Spinal cord (tissue), 9 donors: ENCODE measurements at regions not wholly inside any gene's neighbourhood (a gene's known extent, or its start where the extent isn't known, plus 50 kb on each side); places are given as distances from the start of the nearest gene placed in this dataset.

Source experiments
- DNase-seq, 6 donors: peaks; one replicate each; pipeline versions ENCODE4 v3.0.0 to v3.0.0-alpha.2; 2013 to 2015; ENCODE audit warnings: low spot score in 6 of 6, low read depth in 4 of 6
- H3K27ac ChIP-seq: one replicate; pipeline ENCODE4 v1.5.1; 2013; ENCODE audit warnings: low read depth, low read length, control low read depth
- H3K27me3 ChIP-seq: one replicate; pipeline ENCODE4 v1.6.1; 2013; ENCODE audit warnings: low read length; ENCODE audit not compliant: control insufficient read depth, insufficient read depth
- H3K36me3 ChIP-seq: one replicate; pipeline ENCODE4 v1.6.1; 2013; ENCODE audit warnings: low read length; ENCODE audit not compliant: control insufficient read depth, insufficient read depth
- H3K4me1 ChIP-seq: one replicate; pipeline ENCODE4 v1.6.1; 2013; ENCODE audit warnings: low read length; ENCODE audit not compliant: control insufficient read depth, insufficient read depth
- H3K4me3 ChIP-seq: one replicate; pipeline ENCODE4 v1.5.1; 2013; ENCODE audit warnings: low read depth, low read length, control low read depth
- H3K9me3 ChIP-seq: one replicate; pipeline ENCODE4 v1.6.1; 2013; ENCODE audit warnings: low read length; ENCODE audit not compliant: control insufficient read depth, insufficient read depth
- WGBS: methylation state at CpG from one replicate; pipeline ENCODE4 v1.1.5; 2013; ENCODE audit warnings: missing lambda C conversion rate; ENCODE audit not compliant: insufficient coverage; 5-methylcytosine and 5-hydroxymethylcytosine counted together
- donor health status: healthy.

- Histone ChIP-seq H3K27ac (no peak overlapping the region), H3K9me3 (no peaks in the 10 kb centered on the region), H3K36me3 (no peaks in the 10 kb centered on the region), H3K4me3 (no peak overlapping the region), H3K27me3 (no peaks in the 10 kb centered on the region), H3K4me1 (peaks cover 19% of the 10 kb centered on the region)
- WGBS = no CpG with 5 or more reads among the region's 3 CpGs
- no peak for DNase-seq
Measured at GRCh38 chr2:24439971-24440340, 51.1 kb upstream of the NCOA1 start.

GRCh38 chr2:24439280-24439970, 51.6 kb upstream of the NCOA1 start:
- no CpG with 5 or more reads among the region's 4 CpGs for WGBS
- no peak overlapping the region for H3K4me3 ChIP-seq
- H3K36me3 ChIP-seq = no peaks in the 10 kb centered on the region
- H3K9me3 ChIP-seq = no peaks in the 10 kb centered on the region
- peaks cover 24% of the 10 kb centered on the region for H3K4me1 ChIP-seq
- no peak for DNase-seq
- no peak overlapping the region for H3K27ac ChIP-seq
- H3K27me3 ChIP-seq = no peaks in the 10 kb centered on the region

- Histone ChIP-seq H3K4me1 (peaks cover 28% of the 10 kb centered on the region), H3K4me3 (no peak overlapping the region), H3K27ac (no peak overlapping the region), H3K27me3 (no peaks in the 10 kb centered on the region), H3K9me3 (no peaks in the 10 kb centered on the region), H3K36me3 (no peaks in the 10 kb centered on the region)
- no peak for DNase-seq
Measured at GRCh38 chr2:24438106-24438505, 52.9 kb upstream of the NCOA1 start.

GRCh38 chr2:24435391-24436316, 55.4 kb upstream of the NCOA1 start:
- H3K27ac ChIP-seq = peak overlapping the region; percentile 83
- DNase-seq = peak in 5 of 6 donors; percentile 70 to 96 (median 78)
- H3K4me3 ChIP-seq = no peak overlapping the region
- H3K36me3 ChIP-seq = no peaks in the 10 kb centered on the region
- H3K4me1 ChIP-seq = peaks cover 28% of the 10 kb centered on the region
- WGBS = 14% methylated on average over 7 of the region's 13 CpGs
- H3K9me3 ChIP-seq = no peaks in the 10 kb centered on the region
- H3K27me3 ChIP-seq = no peaks in the 10 kb centered on the region

GRCh38 chr2:24434541-24434940, 56.5 kb upstream of the NCOA1 start:
- 88% methylated on average over 1 of the region's 1 CpG for WGBS
- no peaks in the 10 kb centered on the region for H3K27me3 ChIP-seq
- no peaks in the 10 kb centered on the region for H3K9me3 ChIP-seq
- H3K4me1 ChIP-seq = peaks cover 28% of the 10 kb centered on the region
- H3K27ac ChIP-seq = peak overlapping the region; percentile 83
- no peak for DNase-seq
- no peak overlapping the region for H3K4me3 ChIP-seq
- no peaks in the 10 kb centered on the region for H3K36me3 ChIP-seq

- Histone ChIP-seq H3K4me3 (no peak overlapping the region), H3K36me3 (no peaks in the 10 kb centered on the region), H3K9me3 (no peaks in the 10 kb centered on the region), H3K27ac (no peak overlapping the region), H3K27me3 (no peaks in the 10 kb centered on the region), H3K4me1 (peaks cover 28% of the 10 kb centered on the region)
- WGBS = 100% methylated on average over 2 of the region's 3 CpGs
- DNase-seq = no peak
Measured at GRCh38 chr2:24432735-24433134, 58.3 kb upstream of the NCOA1 start.

GRCh38 chr2:24432121-24432520, 58.9 kb upstream of the NCOA1 start:
- no CpG with 5 or more reads among the region's 1 CpG for WGBS
- Histone ChIP-seq H3K27me3 (no peaks in the 10 kb centered on the region), H3K4me1 (peaks cover 28% of the 10 kb centered on the region), H3K27ac (no peak overlapping the region), H3K4me3 (no peak overlapping the region), H3K36me3 (no peaks in the 10 kb centered on the region), H3K9me3 (no peaks in the 10 kb centered on the region)
- no peak for DNase-seq

GRCh38 chr2:24429197-24430074, 61.6 kb upstream of the NCOA1 start:
- DNase-seq = peak in 1 of 6 donors; percentile 24
- no peaks in the 10 kb centered on the region for H3K27me3 ChIP-seq
- no peak overlapping the region for H3K27ac ChIP-seq
- no peaks in the 10 kb centered on the region for H3K9me3 ChIP-seq
- H3K4me3 ChIP-seq = no peak overlapping the region
- H3K36me3 ChIP-seq = no peaks in the 10 kb centered on the region
- H3K4me1 ChIP-seq = peaks cover 4% of the 10 kb centered on the region
- WGBS = 74% methylated on average over 9 of the region's 14 CpGs

- Histone ChIP-seq H3K4me1 (no peaks in the 10 kb centered on the region), H3K9me3 (no peaks in the 10 kb centered on the region), H3K27me3 (no peaks in the 10 kb centered on the region), H3K4me3 (no peak overlapping the region), H3K27ac (no peak overlapping the region), H3K36me3 (no peaks in the 10 kb centered on the region)
- no peak for DNase-seq
- WGBS = 75% methylated on average over 1 of the region's 3 CpGs
Measured at GRCh38 chr2:24424387-24424786, 64.1 kb upstream of the ITSN2 start.
